H1 (cell line): ENCODE measurements at regions not wholly inside any gene's neighbourhood (a gene's known extent, or its start where the extent isn't known, plus 50 kb on each side); places are given as distances from the start of the nearest gene placed in this dataset.

Source experiments
- CTCF ChIA-PET: fragments of 300-600 bp; sonication (Branson Sonifier 250); formaldehyde crosslinking; loops from one replicate; lab custom pipeline; 2021; ENCODE audit not compliant: partially characterized antibody; lab: Charles Lee
- POLR2A ChIA-PET: fragments of 300-600 bp; sonication (Branson Sonifier 250); formaldehyde crosslinking; loops from one replicate; lab custom pipeline; 2021; ENCODE audit warnings: inconsistent platforms; ENCODE audit not compliant: partially characterized antibody; lab: Charles Lee
- DNase-seq, 2 experiments: peaks; one replicate each; pipeline versions ENCODE4 v3.0.0 to v3.0.0-alpha.2; 2010 to 2022; ENCODE audit warnings: low spot score in 2 of 2, low read depth in 1 of 2, mixed read lengths in 1 of 2
- FAIRE-seq: peaks from 2 replicates; lab custom pipeline; 2011; peaks lifted over from hg19 to GRCh38; lab: Jason Lieb, UNC
- H2AFZ ChIP-seq: 2 replicates; pipeline ENCODE4 v1.8.1; 2012; ENCODE audit warnings: low read length, inconsistent platforms
- H2AK5ac ChIP-seq: 2 replicates; pipeline ENCODE4 v1.6.1; 2013; ENCODE audit warnings: low read depth, low read length
- H2BK120ac ChIP-seq: replicated peaks from 2 replicates; pipeline ENCODE3; 2013; ENCODE audit warnings: low read depth, low read length, inconsistent platforms
- H2BK12ac ChIP-seq: 2 replicates; pipeline ENCODE4 v1.6.1; 2013; ENCODE audit warnings: low read depth, low read length
- H2BK15ac ChIP-seq: 2 replicates; pipeline ENCODE4 v1.6.1; 2013; ENCODE audit warnings: low read length
- H2BK20ac ChIP-seq: 2 replicates; pipeline ENCODE4 v1.6.1; 2013; ENCODE audit warnings: low read length
- H2BK5ac ChIP-seq: 2 replicates; pipeline ENCODE4 v1.6.1; 2013; ENCODE audit warnings: low read depth, low read length
- H3K14ac ChIP-seq: 2 replicates; pipeline ENCODE4 v1.6.1; 2013; ENCODE audit warnings: inconsistent platforms; ENCODE audit not compliant: insufficient read length
- H3K18ac ChIP-seq: 2 replicates; pipeline ENCODE4 v1.6.1; 2013; ENCODE audit warnings: low read length; ENCODE audit errors: extremely low read depth
- H3K23ac ChIP-seq: 2 replicates; pipeline ENCODE4 v1.6.1; 2013; ENCODE audit warnings: inconsistent platforms; ENCODE audit not compliant: insufficient read length
- H3K23me2 ChIP-seq: 2 replicates; pipeline ENCODE4 v1.6.1; 2013; ENCODE audit warnings: low read depth, low read length
- H3K27ac ChIP-seq: 2 replicates; pipeline ENCODE4 v1.6.1; 2011; ENCODE audit warnings: low read depth, low read length, inconsistent platforms
- H3K27me3 ChIP-seq, 4 experiments: replicated peaks in 1 of 4; 1 replicate in 1 of 4; 2 replicates in 3 of 4; pipeline versions ENCODE4 v1.6.1 to v1.8.1; 2011 to 2013; ENCODE audit warnings: low read length in 3 of 4, mild to moderate bottlenecking in 3 of 4, inconsistent platforms in 2 of 4, mixed read lengths in 2 of 4, moderate library complexity in 1 of 4; ENCODE audit not compliant: control insufficient read depth in 3 of 4, insufficient read depth in 3 of 4; ENCODE audit errors: extremely low read depth in 1 of 4
- H3K36me3 ChIP-seq, 4 experiments: 2 replicates each; pipeline versions ENCODE4 v1.6.1 to v1.8.1; 2011 to 2013; ENCODE audit warnings: mild to moderate bottlenecking in 4 of 4, low read length in 3 of 4, moderate library complexity in 2 of 4, control low read depth in 1 of 4, inconsistent platforms in 1 of 4; ENCODE audit not compliant: insufficient read depth in 4 of 4, control insufficient read depth in 2 of 4
- H3K4ac ChIP-seq: replicated peaks from 2 replicates; pipeline ENCODE3; 2013; ENCODE audit warnings: low read length, low read depth, mixed read lengths, inconsistent platforms; ENCODE audit not compliant: insufficient read length
- H3K4me1 ChIP-seq, 4 experiments: replicated peaks in 1 of 4; 1 replicate in 1 of 4; 2 replicates in 3 of 4; pipeline versions ENCODE4 v1.6.1 to v1.8.1; 2011 to 2013; ENCODE audit warnings: low read length in 3 of 4, inconsistent platforms in 2 of 4, mixed read lengths in 1 of 4; ENCODE audit not compliant: insufficient read depth in 4 of 4, control insufficient read depth in 3 of 4
- H3K4me2 ChIP-seq, 2 experiments: 2 replicates each; pipeline versions ENCODE4 v1.6.1 to v1.8.1; 2011 to 2013; ENCODE audit warnings: low read depth in 2 of 2, low read length in 2 of 2, control low read depth in 1 of 2, inconsistent platforms in 1 of 2, mild to moderate bottlenecking in 1 of 2; ENCODE audit not compliant: insufficient read depth in 1 of 2
- H3K4me3 ChIP-seq, 4 experiments: fragments of 200-600, 300-600 bp in 1 of 4; sonication (generic), shearing (Covaris generic), sonication (Bioruptor Twin) in 1 of 4; 2 replicates each; pipeline versions ENCODE4 v1.5.1 to v1.8.1; 2011 to 2016; ENCODE audit warnings: low read length in 4 of 4, low read depth in 3 of 4, control low read depth in 2 of 4, inconsistent platforms in 2 of 4, mild to moderate bottlenecking in 2 of 4, mixed read lengths in 1 of 4, moderate library complexity in 1 of 4; ENCODE audit not compliant: insufficient read depth in 2 of 4; ENCODE audit errors: extremely low read depth in 1 of 4
- H3K56ac ChIP-seq: replicated peaks from 2 replicates; pipeline ENCODE3; 2013; ENCODE audit warnings: low read depth, mild to moderate bottlenecking, mixed read lengths, low read length, inconsistent platforms; ENCODE audit not compliant: insufficient read length
- H3K79me1 ChIP-seq: 2 replicates; pipeline ENCODE4 v1.6.1; 2013; ENCODE audit warnings: low read depth, low read length, control low read depth
- H3K79me2 ChIP-seq, 2 experiments: 2 replicates each; pipeline versions ENCODE4 v1.6.1 to v1.8.1; 2012 to 2013; ENCODE audit warnings: low read length in 2 of 2, mild to moderate bottlenecking in 2 of 2, inconsistent platforms in 1 of 2; ENCODE audit not compliant: insufficient read depth in 2 of 2, control insufficient read depth in 1 of 2
- H3K9ac ChIP-seq, 4 experiments: replicated peaks in 1 of 4; 1 replicate in 1 of 4; 2 replicates in 3 of 4; pipeline versions ENCODE4 v1.6.1 to v1.8.1; 2011 to 2013; ENCODE audit warnings: low read depth in 3 of 4, low read length in 3 of 4, control low read depth in 2 of 4, mild to moderate bottlenecking in 2 of 4, moderate library complexity in 2 of 4, inconsistent platforms in 1 of 4; ENCODE audit errors: extremely low read depth in 1 of 4
- H3K9me3 ChIP-seq, 2 experiments: 2 replicates each; pipeline versions ENCODE4 v1.6.1 to v1.8.1; 2012 to 2013; ENCODE audit warnings: mild to moderate bottlenecking in 2 of 2, moderate library complexity in 2 of 2, control low read depth in 1 of 2, inconsistent platforms in 1 of 2, low read depth in 1 of 2, low read length in 1 of 2, mixed read lengths in 1 of 2; ENCODE audit not compliant: insufficient read depth in 2 of 2
- H4K20me1 ChIP-seq, 2 experiments: replicated peaks in 1 of 2; 2 replicates each; pipeline versions ENCODE3 to v1.8.1; 2011 to 2013; ENCODE audit warnings: inconsistent platforms in 2 of 2, low read length in 2 of 2, mild to moderate bottlenecking in 1 of 2; ENCODE audit not compliant: insufficient read depth in 2 of 2, control insufficient read depth in 1 of 2
- H4K5ac ChIP-seq: 2 replicates; pipeline ENCODE4 v1.6.1; 2013; ENCODE audit warnings: low read length, low read depth, mixed read lengths, inconsistent platforms; ENCODE audit not compliant: insufficient read length
- H4K8ac ChIP-seq: 2 replicates; pipeline ENCODE4 v1.8.0; 2013; ENCODE audit warnings: mild to moderate bottlenecking, moderate library complexity, low read length, inconsistent platforms; ENCODE audit not compliant: insufficient read depth; ENCODE audit errors: extremely low read depth
- H4K91ac ChIP-seq: replicated peaks from 2 replicates; pipeline ENCODE3; 2013; ENCODE audit warnings: low read length, mixed read lengths, inconsistent platforms; ENCODE audit not compliant: insufficient read length
- CREB1 ChIP-seq: IDR thresholded peaks from 2 replicates; pipeline ENCODE4 v1.6.1; 2012; ENCODE audit warnings: inconsistent platforms
- KDM4A ChIP-seq: IDR thresholded peaks from one replicate; pipeline ENCODE4 v1.7.1; 2012; ENCODE audit warnings: low read depth, mild to moderate bottlenecking, moderate library complexity, low read length, inconsistent platforms; ENCODE audit not compliant: severe bottlenecking
- POLR2AphosphoS5 ChIP-seq: IDR thresholded peaks from 2 replicates; pipeline ENCODE4 v1.6.1; 2011; ENCODE audit warnings: low read depth, low read length
- RFX5 ChIP-seq: IDR thresholded peaks from 2 replicates; pipeline ENCODE4 v1.6.1; 2011; ENCODE audit warnings: low read depth, low read length, improper control_type of control experiment, borderline replicate concordance
- SRF ChIP-seq: IDR thresholded peaks from 2 replicates; pipeline ENCODE4 v1.6.1; 2011; ENCODE audit warnings: mild to moderate bottlenecking, low read depth, low read length, moderate library complexity
- WGBS, 2 experiments: shearing (Covaris generic) in 1 of 2; methylation state at CpG; one replicate each; pipeline versions ENCODE4 v1.1.6 to v1.1.7; 2013 to 2015; ENCODE audit warnings: low lambda C conversion rate in 2 of 2, mixed read lengths in 2 of 2, inconsistent platforms in 1 of 2, low coverage in 1 of 2, missing lambda C conversion rate in 1 of 2; ENCODE audit not compliant: insufficient replicate concordance in 2 of 2, insufficient coverage in 1 of 2, insufficient read length in 1 of 2; ENCODE audit errors: extremely low coverage in 1 of 2, missing lambda C conversion rate in 1 of 2; 5-methylcytosine and 5-hydroxymethylcytosine counted together
- TF ChIP-seq, protein P1 (sequence below): IDR thresholded peaks from 2 replicates; pipeline ENCODE4 v1.6.1; 2012; ENCODE audit warnings: inconsistent platforms

DNA sequence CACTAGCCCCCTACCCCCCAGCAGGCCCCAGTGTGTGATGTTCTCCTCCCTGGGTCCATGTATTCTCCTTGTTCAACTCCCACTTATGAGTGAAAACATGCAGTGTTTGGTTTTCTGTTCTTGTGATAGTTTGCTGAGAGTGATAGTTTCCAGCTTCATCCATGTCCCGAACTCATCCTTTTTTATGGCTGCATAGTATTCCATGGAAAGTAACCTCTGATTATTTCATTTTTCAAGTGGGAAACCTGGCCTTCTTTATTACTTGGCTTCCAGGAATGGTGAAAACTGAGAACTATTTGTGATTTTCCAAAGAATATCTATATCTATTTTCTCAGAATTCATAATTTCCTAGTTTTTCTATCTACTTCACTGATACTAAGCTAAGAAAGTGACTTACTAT, 235.0 kb downstream of the MTERF1 start:
- Histone ChIP-seq H3K4ac (no peak overlapping the region), H3K4me2 (no peak overlapping the region), H2AFZ (no peak overlapping the region), H3K14ac (no peak overlapping the region), H3K9me3 (no peaks in the 10 kb centered on the region), H4K8ac (no peak overlapping the region), H4K20me1 (no peaks in the 10 kb centered on the region), H3K79me1 (no peaks in the 10 kb centered on the region), H3K4me1 (no peaks in the 10 kb centered on the region), H3K9ac (no peak overlapping the region), H3K56ac (no peak overlapping the region), H4K91ac (no peak overlapping the region), H3K18ac (no peak overlapping the region), H2BK5ac (no peak overlapping the region), H2BK15ac (no peak overlapping the region), H3K23ac (no peak overlapping the region), H4K5ac (no peak overlapping the region), H3K27ac (no peak overlapping the region), H3K4me3 (no peak overlapping the region), H3K79me2 (no peaks in the 10 kb centered on the region), H3K23me2 (no peaks in the 10 kb centered on the region), H3K27me3 (no peaks in the 10 kb centered on the region), H2AK5ac (no peak overlapping the region), H3K36me3 (no peaks in the 10 kb centered on the region), H2BK12ac (no peak overlapping the region), H2BK20ac (no peak overlapping the region), H2BK120ac (no peak overlapping the region)
- WGBS, 2 experiments: 92% methylated on average over 1 of the region's 1 CpG; no CpG with 5 or more reads in 1 of the 2 experiments
- FAIRE-seq: no peak
- POLR2A ChIA-PET: no interaction called here
- TF ChIP-seq, protein P1, sequence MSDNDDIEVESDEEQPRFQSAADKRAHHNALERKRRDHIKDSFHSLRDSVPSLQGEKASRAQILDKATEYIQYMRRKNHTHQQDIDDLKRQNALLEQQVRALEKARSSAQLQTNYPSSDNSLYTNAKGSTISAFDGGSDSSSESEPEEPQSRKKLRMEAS: no peak
- no peak for TF ChIP-seq SRF
- TF ChIP-seq CREB1: no peak
- no peak for TF ChIP-seq POLR2AphosphoS5
- no peak for TF ChIP-seq RFX5
- no peak for TF ChIP-seq KDM4A
- CTCF ChIA-PET: interaction anchor here (1.2 to 1.8 kb wide), 3 partner anchors 11 to 562 kb away, joined by 3 to 4 read pairs (median 3); no protein-coding TSS in a partner anchor
- DNase-seq: no peak
